GM19239 (cell line): ENCODE measurements at regions not wholly inside any gene's neighbourhood (a gene's known extent, or its start where the extent isn't known, plus 50 kb on each side); places are given as distances from the start of the nearest gene placed in this dataset.
"Not testable (repeated sequence)": the region's sequence is repeated elsewhere in the genome, so short reads cannot be mapped to it uniquely, and the experiment has no call there.

Source experiments
- DNase-seq: peaks from one replicate; pipeline ENCODE4 v3.0.0; 2011; ENCODE audit warnings: low spot score; ENCODE audit not compliant: insufficient read length
- FAIRE-seq: peaks from 2 replicates; lab custom pipeline; 2011; peaks lifted over from hg19 to GRCh38; lab: Jason Lieb, UNC

- DNase-seq, result no peak
- FAIRE-seq, result no peak
Measured at GRCh38 chr12:16785953-16786352, 180.0 kb upstream of the LMO3 start.

- DNase-seq, result no peak
- no peak for FAIRE-seq
Measured at GRCh38 chr12:16785524-16785923, 179.6 kb upstream of the LMO3 start.

- not testable (repeated sequence) for FAIRE-seq
Measured at GRCh38 chr12:16769129-16769528, 163.2 kb upstream of the LMO3 start.

GRCh38 chr12:16766736-16767135, 160.8 kb upstream of the LMO3 start:
- no peak for FAIRE-seq
- no peak for DNase-seq

More at GRCh38 chr12:16769129-16769528, 163.2 kb upstream of the LMO3 start:
- not testable (repeated sequence) for DNase-seq

GRCh38 chr12:16763901-16764300, 157.9 kb upstream of the LMO3 start:
- DNase-seq (no peak), FAIRE-seq (no peak)

- DNase-seq (no peak), FAIRE-seq (no peak)
Measured at GRCh38 chr12:16756833-16757555, 151.0 kb upstream of the LMO3 start.

- FAIRE-seq (no peak), DNase-seq (no peak)
Measured at GRCh38 chr12:16730772-16731171, 124.8 kb upstream of the LMO3 start.

GRCh38 chr12:16726879-16727278, 120.9 kb upstream of the LMO3 start:
- FAIRE-seq (no peak), DNase-seq (no peak)

- no peak for DNase-seq
- FAIRE-seq, result no peak
Measured at GRCh38 chr12:16719713-16720416, 113.9 kb upstream of the LMO3 start.

GRCh38 chr12:16716928-16717327, 111.0 kb upstream of the LMO3 start:
- DNase-seq (no peak), FAIRE-seq (no peak)

GRCh38 chr12:16692099-16692498, 86.1 kb upstream of the LMO3 start:
- FAIRE-seq (no peak), DNase-seq (no peak)

- FAIRE-seq (peak; percentile 37), DNase-seq (no peak)
Measured at GRCh38 chr12:16691624-16692023, 85.7 kb upstream of the LMO3 start.

- FAIRE-seq, result no peak
- DNase-seq, result no peak
Measured at GRCh38 chr12:16688200-16688599, 82.2 kb upstream of the LMO3 start.

- DNase-seq (no peak), FAIRE-seq (no peak)
Measured at GRCh38 chr12:16685107-16685506, 79.1 kb upstream of the LMO3 start.

GRCh38 chr12:16681196-16681595, 75.2 kb upstream of the LMO3 start:
- DNase-seq (no peak), FAIRE-seq (no peak)

GRCh38 chr12:16675438-16675837, 69.5 kb upstream of the LMO3 start:
- no peak for DNase-seq
- FAIRE-seq, result no peak

GRCh38 chr12:16674885-16675284, 68.9 kb upstream of the LMO3 start:
- FAIRE-seq, result no peak
- DNase-seq, result no peak

- no peak for DNase-seq
- no peak for FAIRE-seq
Measured at GRCh38 chr12:16670456-16671050, 64.6 kb upstream of the LMO3 start.

GRCh38 chr12:16669756-16670155, 63.8 kb upstream of the LMO3 start:
- FAIRE-seq (no peak), DNase-seq (no peak)

GRCh38 chr12:16668198-16668597, 62.2 kb upstream of the LMO3 start:
- no peak for FAIRE-seq

GRCh38 chr12:16658699-16659098, 52.7 kb upstream of the LMO3 start:
- DNase-seq, result no peak
- no peak for FAIRE-seq

More at GRCh38 chr12:16668198-16668597, 62.2 kb upstream of the LMO3 start:
- no peak for DNase-seq
